ENCODE measurements at regions not wholly inside any gene's neighbourhood (a gene's known extent, or its start where the extent isn't known, plus 50 kb on each side); places are given as distances from the start of the nearest gene placed in this dataset.

DNA sequence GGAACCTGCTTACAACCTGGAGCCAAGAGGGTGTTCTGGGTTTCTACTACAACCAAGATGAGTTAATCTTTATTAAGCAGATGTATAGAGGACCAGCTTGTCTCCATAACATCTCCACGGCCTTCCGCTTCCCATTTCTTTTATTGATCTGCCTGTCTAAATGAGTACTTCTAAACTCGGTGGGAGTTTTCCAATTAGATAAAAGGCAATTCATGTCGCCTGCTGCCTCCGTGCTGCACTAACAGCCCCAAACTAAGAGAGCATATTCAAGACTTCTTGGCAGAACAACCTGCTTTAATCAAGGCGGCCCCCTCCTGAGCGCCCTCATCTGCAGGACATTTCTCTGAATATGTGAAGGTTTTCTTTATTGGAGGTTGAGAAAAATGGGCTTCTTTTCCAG is 270.1 kb downstream of the PDCD6IP start:
- TF ChIP-seq MYBL2 (CRISPR knock-in tag; IDR thresholded peaks at IDR 0.05): no peak
- no peak for TF ChIP-seq ELF4 (CRISPR knock-in tag; IDR thresholded peaks at IDR 0.05; ENCODE audit: low read depth)
- TF ChIP-seq, protein P1, sequence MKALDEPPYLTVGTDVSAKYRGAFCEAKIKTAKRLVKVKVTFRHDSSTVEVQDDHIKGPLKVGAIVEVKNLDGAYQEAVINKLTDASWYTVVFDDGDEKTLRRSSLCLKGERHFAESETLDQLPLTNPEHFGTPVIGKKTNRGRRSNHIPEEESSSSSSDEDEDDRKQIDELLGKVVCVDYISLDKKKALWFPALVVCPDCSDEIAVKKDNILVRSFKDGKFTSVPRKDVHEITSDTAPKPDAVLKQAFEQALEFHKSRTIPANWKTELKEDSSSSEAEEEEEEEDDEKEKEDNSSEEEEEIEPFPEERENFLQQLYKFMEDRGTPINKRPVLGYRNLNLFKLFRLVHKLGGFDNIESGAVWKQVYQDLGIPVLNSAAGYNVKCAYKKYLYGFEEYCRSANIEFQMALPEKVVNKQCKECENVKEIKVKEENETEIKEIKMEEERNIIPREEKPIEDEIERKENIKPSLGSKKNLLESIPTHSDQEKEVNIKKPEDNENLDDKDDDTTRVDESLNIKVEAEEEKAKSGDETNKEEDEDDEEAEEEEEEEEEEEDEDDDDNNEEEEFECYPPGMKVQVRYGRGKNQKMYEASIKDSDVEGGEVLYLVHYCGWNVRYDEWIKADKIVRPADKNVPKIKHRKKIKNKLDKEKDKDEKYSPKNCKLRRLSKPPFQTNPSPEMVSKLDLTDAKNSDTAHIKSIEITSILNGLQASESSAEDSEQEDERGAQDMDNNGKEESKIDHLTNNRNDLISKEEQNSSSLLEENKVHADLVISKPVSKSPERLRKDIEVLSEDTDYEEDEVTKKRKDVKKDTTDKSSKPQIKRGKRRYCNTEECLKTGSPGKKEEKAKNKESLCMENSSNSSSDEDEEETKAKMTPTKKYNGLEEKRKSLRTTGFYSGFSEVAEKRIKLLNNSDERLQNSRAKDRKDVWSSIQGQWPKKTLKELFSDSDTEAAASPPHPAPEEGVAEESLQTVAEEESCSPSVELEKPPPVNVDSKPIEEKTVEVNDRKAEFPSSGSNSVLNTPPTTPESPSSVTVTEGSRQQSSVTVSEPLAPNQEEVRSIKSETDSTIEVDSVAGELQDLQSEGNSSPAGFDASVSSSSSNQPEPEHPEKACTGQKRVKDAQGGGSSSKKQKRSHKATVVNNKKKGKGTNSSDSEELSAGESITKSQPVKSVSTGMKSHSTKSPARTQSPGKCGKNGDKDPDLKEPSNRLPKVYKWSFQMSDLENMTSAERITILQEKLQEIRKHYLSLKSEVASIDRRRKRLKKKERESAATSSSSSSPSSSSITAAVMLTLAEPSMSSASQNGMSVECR (CRISPR knock-in tag; IDR thresholded peaks at IDR 0.05; ENCODE audit: borderline replicate concordance): no peak
- TF ChIP-seq, protein P2, sequence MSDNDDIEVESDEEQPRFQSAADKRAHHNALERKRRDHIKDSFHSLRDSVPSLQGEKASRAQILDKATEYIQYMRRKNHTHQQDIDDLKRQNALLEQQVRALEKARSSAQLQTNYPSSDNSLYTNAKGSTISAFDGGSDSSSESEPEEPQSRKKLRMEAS (CRISPR knock-in tag; IDR thresholded peaks at IDR 0.05): no peak
- no peak for TF ChIP-seq NFE2L1 (CRISPR knock-in tag; IDR thresholded peaks at IDR 0.05)
- TF ChIP-seq, protein P3, sequence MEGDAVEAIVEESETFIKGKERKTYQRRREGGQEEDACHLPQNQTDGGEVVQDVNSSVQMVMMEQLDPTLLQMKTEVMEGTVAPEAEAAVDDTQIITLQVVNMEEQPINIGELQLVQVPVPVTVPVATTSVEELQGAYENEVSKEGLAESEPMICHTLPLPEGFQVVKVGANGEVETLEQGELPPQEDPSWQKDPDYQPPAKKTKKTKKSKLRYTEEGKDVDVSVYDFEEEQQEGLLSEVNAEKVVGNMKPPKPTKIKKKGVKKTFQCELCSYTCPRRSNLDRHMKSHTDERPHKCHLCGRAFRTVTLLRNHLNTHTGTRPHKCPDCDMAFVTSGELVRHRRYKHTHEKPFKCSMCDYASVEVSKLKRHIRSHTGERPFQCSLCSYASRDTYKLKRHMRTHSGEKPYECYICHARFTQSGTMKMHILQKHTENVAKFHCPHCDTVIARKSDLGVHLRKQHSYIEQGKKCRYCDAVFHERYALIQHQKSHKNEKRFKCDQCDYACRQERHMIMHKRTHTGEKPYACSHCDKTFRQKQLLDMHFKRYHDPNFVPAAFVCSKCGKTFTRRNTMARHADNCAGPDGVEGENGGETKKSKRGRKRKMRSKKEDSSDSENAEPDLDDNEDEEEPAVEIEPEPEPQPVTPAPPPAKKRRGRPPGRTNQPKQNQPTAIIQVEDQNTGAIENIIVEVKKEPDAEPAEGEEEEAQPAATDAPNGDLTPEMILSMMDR (IDR thresholded peaks at IDR 0.05): no peak
- TF ChIP-seq, protein P4, sequence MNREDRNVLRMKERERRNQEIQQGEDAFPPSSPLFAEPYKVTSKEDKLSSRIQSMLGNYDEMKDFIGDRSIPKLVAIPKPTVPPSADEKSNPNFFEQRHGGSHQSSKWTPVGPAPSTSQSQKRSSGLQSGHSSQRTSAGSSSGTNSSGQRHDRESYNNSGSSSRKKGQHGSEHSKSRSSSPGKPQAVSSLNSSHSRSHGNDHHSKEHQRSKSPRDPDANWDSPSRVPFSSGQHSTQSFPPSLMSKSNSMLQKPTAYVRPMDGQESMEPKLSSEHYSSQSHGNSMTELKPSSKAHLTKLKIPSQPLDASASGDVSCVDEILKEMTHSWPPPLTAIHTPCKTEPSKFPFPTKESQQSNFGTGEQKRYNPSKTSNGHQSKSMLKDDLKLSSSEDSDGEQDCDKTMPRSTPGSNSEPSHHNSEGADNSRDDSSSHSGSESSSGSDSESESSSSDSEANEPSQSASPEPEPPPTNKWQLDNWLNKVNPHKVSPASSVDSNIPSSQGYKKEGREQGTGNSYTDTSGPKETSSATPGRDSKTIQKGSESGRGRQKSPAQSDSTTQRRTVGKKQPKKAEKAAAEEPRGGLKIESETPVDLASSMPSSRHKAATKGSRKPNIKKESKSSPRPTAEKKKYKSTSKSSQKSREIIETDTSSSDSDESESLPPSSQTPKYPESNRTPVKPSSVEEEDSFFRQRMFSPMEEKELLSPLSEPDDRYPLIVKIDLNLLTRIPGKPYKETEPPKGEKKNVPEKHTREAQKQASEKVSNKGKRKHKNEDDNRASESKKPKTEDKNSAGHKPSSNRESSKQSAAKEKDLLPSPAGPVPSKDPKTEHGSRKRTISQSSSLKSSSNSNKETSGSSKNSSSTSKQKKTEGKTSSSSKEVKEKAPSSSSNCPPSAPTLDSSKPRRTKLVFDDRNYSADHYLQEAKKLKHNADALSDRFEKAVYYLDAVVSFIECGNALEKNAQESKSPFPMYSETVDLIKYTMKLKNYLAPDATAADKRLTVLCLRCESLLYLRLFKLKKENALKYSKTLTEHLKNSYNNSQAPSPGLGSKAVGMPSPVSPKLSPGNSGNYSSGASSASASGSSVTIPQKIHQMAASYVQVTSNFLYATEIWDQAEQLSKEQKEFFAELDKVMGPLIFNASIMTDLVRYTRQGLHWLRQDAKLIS (CRISPR knock-in tag; IDR thresholded peaks at IDR 0.05; ENCODE audit: borderline replicate concordance): no peak
- no peak for TF ChIP-seq SP1 (CRISPR knock-in tag; conservative IDR thresholded peaks at IDR 0.05)
- TF ChIP-seq, protein P5, sequence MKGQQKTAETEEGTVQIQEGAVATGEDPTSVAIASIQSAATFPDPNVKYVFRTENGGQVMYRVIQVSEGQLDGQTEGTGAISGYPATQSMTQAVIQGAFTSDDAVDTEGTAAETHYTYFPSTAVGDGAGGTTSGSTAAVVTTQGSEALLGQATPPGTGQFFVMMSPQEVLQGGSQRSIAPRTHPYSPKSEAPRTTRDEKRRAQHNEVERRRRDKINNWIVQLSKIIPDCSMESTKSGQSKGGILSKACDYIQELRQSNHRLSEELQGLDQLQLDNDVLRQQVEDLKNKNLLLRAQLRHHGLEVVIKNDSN (CRISPR knock-in tag; IDR thresholded peaks at IDR 0.05): no peak
- no peak for TF ChIP-seq TCF7 (CRISPR knock-in tag; IDR thresholded peaks at IDR 0.05; ENCODE audit: low read depth)
- TF ChIP-seq, protein P6, sequence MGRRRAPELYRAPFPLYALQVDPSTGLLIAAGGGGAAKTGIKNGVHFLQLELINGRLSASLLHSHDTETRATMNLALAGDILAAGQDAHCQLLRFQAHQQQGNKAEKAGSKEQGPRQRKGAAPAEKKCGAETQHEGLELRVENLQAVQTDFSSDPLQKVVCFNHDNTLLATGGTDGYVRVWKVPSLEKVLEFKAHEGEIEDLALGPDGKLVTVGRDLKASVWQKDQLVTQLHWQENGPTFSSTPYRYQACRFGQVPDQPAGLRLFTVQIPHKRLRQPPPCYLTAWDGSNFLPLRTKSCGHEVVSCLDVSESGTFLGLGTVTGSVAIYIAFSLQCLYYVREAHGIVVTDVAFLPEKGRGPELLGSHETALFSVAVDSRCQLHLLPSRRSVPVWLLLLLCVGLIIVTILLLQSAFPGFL (CRISPR knock-in tag; IDR thresholded peaks at IDR 0.05; ENCODE audit: borderline replicate concordance): no peak

Data from WTC11 (cell line).